GM08714 (cell line): ENCODE measurements at regions not wholly inside any gene's neighbourhood (a gene's known extent, or its start where the extent isn't known, plus 50 kb on each side); places are given as distances from the start of the nearest gene placed in this dataset.

Experiments
- H3K4me3 ChIP-seq: fragments of 200-500 bp; sonication (Bioruptor generic); 2 replicates; pipeline ENCODE4 v1.5.1; 2014; ENCODE audit warnings: mild to moderate bottlenecking, low read length, inconsistent platforms
- ZNF274 ChIP-seq: IDR thresholded peaks from 2 replicates; pipeline ENCODE4 v1.6.1; 2012; ENCODE audit warnings: mild to moderate bottlenecking, low read depth, low read length

GRCh38 chr15:29401644-29402043, 132.0 kb upstream of the NSMCE3 start:
- H3K4me3 ChIP-seq = no peak overlapping the region
- TF ChIP-seq ZNF274 = no peak

GRCh38 chr15:29400701-29401100, 131.1 kb upstream of the NSMCE3 start:
- H3K4me3 ChIP-seq = no peak overlapping the region
- TF ChIP-seq ZNF274 = no peak

GRCh38 chr15:29398907-29399306, 129.3 kb upstream of the NSMCE3 start:
- H3K4me3 ChIP-seq = no peak overlapping the region
- TF ChIP-seq ZNF274 = no peak

- TF ChIP-seq ZNF274 = no peak
- no peak overlapping the region for H3K4me3 ChIP-seq
These were observed 126.7 kb upstream of the NSMCE3 start for GRCh38 chr15:29396176-29396811.

GRCh38 chr15:29393443-29393842, 123.8 kb upstream of the NSMCE3 start:
- no peak for TF ChIP-seq ZNF274

GRCh38 chr15:29392358-29392757, 122.7 kb upstream of the NSMCE3 start:
- no peak for TF ChIP-seq ZNF274
- H3K4me3 ChIP-seq = no peak overlapping the region

More at GRCh38 chr15:29393443-29393842, 123.8 kb upstream of the NSMCE3 start:
- H3K4me3 ChIP-seq = no peak overlapping the region

- no peak for TF ChIP-seq ZNF274
These were observed 120.4 kb upstream of the NSMCE3 start for GRCh38 chr15:29390051-29390450.

GRCh38 chr15:29386523-29386922, 116.9 kb upstream of the NSMCE3 start:
- no peak for TF ChIP-seq ZNF274
- no peak overlapping the region for H3K4me3 ChIP-seq

More at GRCh38 chr15:29390051-29390450, 120.4 kb upstream of the NSMCE3 start:
- H3K4me3 ChIP-seq = no peak overlapping the region

- no peak overlapping the region for H3K4me3 ChIP-seq
- TF ChIP-seq ZNF274 = no peak
These were observed 113.7 kb upstream of the NSMCE3 start for GRCh38 chr15:29383367-29383766.

GRCh38 chr15:29382862-29383261, 113.2 kb upstream of the NSMCE3 start:
- no peak overlapping the region for H3K4me3 ChIP-seq
- TF ChIP-seq ZNF274 = no peak

- TF ChIP-seq ZNF274 = no peak
- no peak overlapping the region for H3K4me3 ChIP-seq
These were observed 110.8 kb upstream of the NSMCE3 start for GRCh38 chr15:29380466-29380865.

GRCh38 chr15:29379647-29380046, 110.0 kb upstream of the NSMCE3 start:
- H3K4me3 ChIP-seq = no peak overlapping the region
- no peak for TF ChIP-seq ZNF274

GRCh38 chr15:29377161-29377560, 107.5 kb upstream of the NSMCE3 start:
- TF ChIP-seq ZNF274 = no peak

GRCh38 chr15:29376590-29376989, 107.0 kb upstream of the NSMCE3 start:
- no peak overlapping the region for H3K4me3 ChIP-seq
- TF ChIP-seq ZNF274 = no peak

More at GRCh38 chr15:29377161-29377560, 107.5 kb upstream of the NSMCE3 start:
- no peak overlapping the region for H3K4me3 ChIP-seq

- no peak overlapping the region for H3K4me3 ChIP-seq
- TF ChIP-seq ZNF274 = no peak
These were observed 99.6 kb upstream of the NSMCE3 start for GRCh38 chr15:29369261-29369660.
